ENCODE measurements at regions not wholly inside any gene's neighbourhood (a gene's known extent, or its start where the extent isn't known, plus 50 kb on each side); places are given as distances from the start of the nearest gene placed in this dataset.
"Not testable (repeated sequence)": the region's sequence is repeated elsewhere in the genome, so short reads cannot be mapped to it uniquely, and the experiment has no call there.

DNA sequence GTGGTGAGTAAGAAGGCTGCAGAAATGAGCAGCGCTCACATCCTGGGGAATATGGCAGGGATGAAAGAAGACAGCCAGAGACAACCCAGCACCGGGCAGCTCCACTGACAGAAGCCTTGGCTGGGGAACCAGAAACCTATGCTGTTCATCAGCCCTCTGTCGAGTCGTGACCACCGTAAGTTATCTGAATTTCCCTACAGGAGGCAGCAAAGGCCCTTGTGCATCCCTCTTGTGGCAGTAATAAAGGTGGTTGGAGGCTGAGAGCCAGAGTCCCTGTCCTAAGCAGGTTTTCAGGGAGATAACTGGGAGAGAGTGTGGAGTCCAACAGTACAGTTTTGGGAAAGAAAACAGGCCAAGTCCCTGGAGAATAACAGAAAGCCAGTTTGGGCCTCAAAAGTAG, 194.0 kb upstream of the BOD1L1 start:
- DNase-seq (ENCODE audit: low spot score) (no peak), ATAC-seq (ENCODE audit: low FRiP score) (no peak)
- TF ChIP-seq, protein P1, sequence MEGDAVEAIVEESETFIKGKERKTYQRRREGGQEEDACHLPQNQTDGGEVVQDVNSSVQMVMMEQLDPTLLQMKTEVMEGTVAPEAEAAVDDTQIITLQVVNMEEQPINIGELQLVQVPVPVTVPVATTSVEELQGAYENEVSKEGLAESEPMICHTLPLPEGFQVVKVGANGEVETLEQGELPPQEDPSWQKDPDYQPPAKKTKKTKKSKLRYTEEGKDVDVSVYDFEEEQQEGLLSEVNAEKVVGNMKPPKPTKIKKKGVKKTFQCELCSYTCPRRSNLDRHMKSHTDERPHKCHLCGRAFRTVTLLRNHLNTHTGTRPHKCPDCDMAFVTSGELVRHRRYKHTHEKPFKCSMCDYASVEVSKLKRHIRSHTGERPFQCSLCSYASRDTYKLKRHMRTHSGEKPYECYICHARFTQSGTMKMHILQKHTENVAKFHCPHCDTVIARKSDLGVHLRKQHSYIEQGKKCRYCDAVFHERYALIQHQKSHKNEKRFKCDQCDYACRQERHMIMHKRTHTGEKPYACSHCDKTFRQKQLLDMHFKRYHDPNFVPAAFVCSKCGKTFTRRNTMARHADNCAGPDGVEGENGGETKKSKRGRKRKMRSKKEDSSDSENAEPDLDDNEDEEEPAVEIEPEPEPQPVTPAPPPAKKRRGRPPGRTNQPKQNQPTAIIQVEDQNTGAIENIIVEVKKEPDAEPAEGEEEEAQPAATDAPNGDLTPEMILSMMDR (IDR thresholded peaks at IDR 0.05), result no peak

DNA sequence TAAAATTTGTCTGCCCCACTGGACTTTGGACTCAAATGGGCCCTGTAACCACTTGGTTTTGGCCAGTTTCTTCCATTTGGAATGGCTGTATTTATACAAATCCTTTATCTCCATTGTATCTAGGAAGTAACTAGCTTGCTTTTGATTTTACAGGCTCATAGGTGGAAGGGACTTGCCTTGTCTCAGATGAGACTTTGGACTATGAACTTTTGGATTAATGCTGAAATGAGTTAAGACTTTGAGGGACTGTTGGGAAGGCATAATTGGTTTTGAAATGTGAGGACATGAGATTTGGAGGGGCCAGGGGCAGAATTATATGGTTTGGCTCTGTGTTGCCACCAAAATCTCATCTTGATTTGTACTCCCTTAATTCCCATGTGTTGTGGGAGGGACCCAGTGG, 198.3 kb upstream of the BOD1L1 start:
- not testable (repeated sequence) for ATAC-seq (ENCODE audit: low FRiP score); DNase-seq (ENCODE audit: low spot score)

DNA sequence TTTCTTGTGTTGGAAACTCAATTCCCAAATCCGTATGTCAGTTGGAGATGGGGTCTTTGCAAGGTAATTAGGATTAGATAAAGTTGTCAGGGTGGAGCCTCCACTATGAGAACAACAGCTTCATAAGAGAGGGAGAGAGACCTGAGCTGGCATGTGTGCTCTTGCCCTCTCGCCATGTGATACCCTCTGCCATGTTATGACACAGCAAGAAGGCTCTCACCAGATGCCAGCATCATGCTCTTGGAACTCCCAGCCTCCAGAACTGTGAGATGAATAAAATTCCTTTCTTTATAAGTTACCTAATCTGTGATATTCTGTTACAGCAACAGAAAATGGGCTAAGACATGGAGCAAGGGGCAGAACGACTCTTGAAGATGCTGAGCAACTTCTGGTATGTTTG, 201.9 kb upstream of the BOD1L1 start:
- no peak for DNase-seq (ENCODE audit: low spot score)
- ATAC-seq (ENCODE audit: low FRiP score), result no peak

DNA sequence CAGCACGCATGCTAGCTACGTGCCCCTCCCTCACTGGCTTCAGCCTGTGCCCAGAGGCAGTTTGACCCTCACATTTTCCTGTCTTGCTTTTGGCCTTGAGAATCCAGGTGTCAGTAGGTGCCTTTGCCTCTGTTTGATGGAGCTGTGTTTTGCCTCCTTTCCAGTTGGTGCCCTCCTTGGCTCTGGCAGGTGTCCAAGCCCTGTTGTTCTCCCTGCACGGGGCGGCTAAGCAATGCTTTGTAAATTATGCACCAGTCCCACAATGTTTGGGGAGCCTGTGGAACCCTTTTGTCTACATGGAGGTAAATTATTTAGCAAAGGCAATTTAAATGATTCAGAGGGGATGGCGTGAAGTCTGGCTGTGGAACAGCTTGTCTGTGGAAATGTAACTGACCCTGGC, 202.9 kb upstream of the BOD1L1 start:
- TF ChIP-seq, protein P1 (IDR thresholded peaks at IDR 0.05), result no peak
- ATAC-seq (ENCODE audit: low FRiP score) (no peak), DNase-seq (ENCODE audit: low spot score) (no peak)

More for the DNA sequence above, 201.9 kb upstream of the BOD1L1 start:
- TF ChIP-seq, protein P1 (IDR thresholded peaks at IDR 0.05), result no peak

DNA sequence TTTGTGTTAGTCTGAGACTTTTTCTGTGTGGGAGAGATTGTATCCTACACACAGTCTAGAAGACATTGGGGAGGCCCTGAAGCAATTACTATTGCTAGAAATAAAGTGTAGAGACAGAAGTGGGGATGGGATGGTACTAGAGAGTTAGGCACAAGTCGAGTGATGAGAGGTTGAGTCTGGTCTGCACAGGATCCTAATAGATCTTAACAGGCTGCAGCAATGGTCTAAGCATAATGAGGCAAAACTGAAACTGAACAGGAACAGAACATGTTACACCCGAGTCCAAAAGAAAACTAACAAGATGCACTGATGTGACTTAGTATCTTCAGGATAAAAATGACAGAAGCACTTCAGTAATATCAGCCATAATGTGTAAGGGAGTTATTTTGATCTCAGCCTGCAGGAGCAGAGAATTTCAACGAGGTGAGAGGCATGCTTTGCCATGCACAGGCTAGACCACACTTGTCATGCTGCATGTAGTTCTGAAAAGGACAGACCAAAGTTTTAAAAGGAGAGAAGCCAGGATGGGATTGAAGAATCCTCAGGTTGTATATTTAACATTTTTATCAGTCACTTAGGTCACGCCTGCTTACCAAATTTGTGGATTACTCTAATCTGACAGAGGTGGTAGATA, 205.8 kb upstream of the BOD1L1 start:
- DNase-seq (ENCODE audit: low spot score) (no peak), ATAC-seq (ENCODE audit: low FRiP score) (no peak)
- TF ChIP-seq, protein P1 (IDR thresholded peaks at IDR 0.05), result no peak

DNA sequence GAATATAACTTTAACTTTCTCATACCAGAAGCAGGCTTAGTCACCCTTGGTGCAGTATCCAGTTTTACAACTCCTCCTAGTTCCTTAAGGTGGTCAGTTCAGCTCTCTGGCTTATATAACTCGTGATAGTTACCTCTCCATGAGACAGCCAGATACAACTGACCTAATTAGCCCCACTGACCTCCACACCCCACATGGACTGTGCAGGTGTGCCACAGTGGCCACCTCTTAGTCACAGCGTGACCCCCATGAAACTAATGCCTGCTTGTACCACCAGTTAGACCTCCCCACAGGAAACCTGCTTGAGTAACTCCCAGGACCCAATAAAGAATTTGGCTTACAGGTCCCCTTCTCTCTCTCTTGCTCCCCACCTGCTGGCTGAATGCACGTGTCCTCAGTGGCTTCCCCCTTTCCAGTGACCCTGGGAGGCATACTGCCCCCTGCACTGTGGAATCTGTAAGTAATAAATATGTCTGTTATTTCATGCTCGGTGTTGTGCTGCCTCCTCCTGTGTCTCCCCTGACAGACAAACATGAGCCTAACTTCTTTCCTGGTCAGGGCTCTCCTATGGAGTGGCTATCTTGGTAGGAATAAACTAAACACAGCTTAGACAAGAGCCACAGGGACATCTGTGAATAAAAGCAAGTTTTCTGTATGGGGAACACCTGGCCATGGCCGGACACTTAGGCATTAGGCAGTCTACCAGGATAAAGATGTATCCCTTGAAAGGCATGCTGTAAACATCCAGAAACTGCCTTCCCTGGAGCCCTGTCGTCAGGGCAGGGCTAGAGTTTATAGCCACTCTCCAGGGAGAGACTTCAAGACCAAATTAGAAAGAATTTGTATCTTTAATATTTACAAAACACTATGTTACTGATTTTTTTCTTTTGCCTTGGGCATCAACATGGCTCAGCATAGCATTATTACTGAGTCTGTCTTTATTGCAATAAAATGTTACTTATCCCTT, 209.7 kb upstream of the BOD1L1 start:
- DNase-seq (ENCODE audit: low spot score), result no peak
- ATAC-seq (ENCODE audit: low FRiP score), result no peak
- TF ChIP-seq, protein P1 (IDR thresholded peaks at IDR 0.05), result no peak

DNA sequence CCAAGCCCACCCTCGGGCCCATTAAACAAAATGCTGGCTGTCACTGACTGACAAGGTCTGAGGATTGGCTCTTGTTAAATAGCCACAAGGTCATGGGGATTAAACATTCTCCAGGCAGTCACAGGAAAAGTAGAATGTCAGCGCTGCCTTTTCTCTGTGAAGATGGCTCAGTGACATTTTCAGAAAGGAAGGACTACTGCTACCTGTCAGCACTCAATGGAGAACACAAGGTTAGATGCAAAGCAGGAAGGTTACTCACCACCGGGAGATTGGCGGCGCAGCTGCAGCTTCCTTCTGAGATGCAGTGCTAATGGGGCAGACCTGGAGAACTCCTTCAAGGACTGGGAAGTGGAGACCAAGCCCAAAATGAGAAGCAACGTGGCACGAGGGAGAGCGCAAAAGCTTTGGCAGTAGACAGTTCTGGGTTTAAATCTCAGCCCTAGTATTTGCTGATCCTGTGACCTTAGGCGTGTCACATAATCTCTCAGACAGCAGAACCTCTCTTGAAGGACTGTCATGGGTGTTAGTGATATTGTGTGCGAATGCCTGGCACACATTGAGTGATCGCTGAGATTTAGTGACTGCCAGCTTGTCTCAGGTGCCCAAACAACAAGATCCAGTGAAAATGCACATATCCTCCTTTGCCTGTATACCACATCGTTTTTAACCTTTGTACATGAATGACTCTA, 213.1 kb upstream of the BOD1L1 start:
- TF ChIP-seq, protein P1 (IDR thresholded peaks at IDR 0.05), result no peak
- DNase-seq (ENCODE audit: low spot score), result no peak
- no peak for ATAC-seq (ENCODE audit: low FRiP score)
